ENCODE measurements at regions not wholly inside any gene's neighbourhood (a gene's known extent, or its start where the extent isn't known, plus 50 kb on each side); places are given as distances from the start of the nearest gene placed in this dataset.

- TF ChIP-seq CTCF (conservative IDR thresholded peaks at IDR 0.05; ENCODE audit: low read length) (peak; percentile 96), EZH2phosphoT487 (IDR thresholded peaks at IDR 0.05; ENCODE audit: borderline replicate concordance, low read depth, low read length) (no peak)
Observed at GRCh38 chr18:24726727-24727492, 266.5 kb downstream of the HRH4 start.

Measured in OCI-LY7 (cell line).